GM19035 (cell line): ENCODE measurements at regions not wholly inside any gene's neighbourhood (a gene's known extent, or its start where the extent isn't known, plus 50 kb on each side); places are given as distances from the start of the nearest gene placed in this dataset.
A peak's percentile ranks its signal among the peaks of the same experiment; 100 is the strongest.

Experiments
- ATAC-seq: cut with Tn5 transposase; IDR thresholded peaks from one replicate; pipeline ENCODE4 v1.9.1; 2021; ENCODE audit not compliant: unreplicated experiment

- no peak for ATAC-seq
Observed at GRCh38 chr13:102993348-102993747, 72.9 kb downstream of the SLC10A2 start.

- ATAC-seq = no peak
Observed at GRCh38 chr13:102984210-102984609, 82.0 kb downstream of the SLC10A2 start.

- no peak for ATAC-seq
Observed at GRCh38 chr13:102983496-102983895, 82.7 kb downstream of the SLC10A2 start.

- ATAC-seq = no peak
Observed at GRCh38 chr13:102980331-102980982, 85.8 kb downstream of the SLC10A2 start.

GRCh38 chr13:102978168-102978567, 88.0 kb downstream of the SLC10A2 start:
- ATAC-seq = no peak

- ATAC-seq = no peak
Observed at GRCh38 chr13:102977471-102977870, 88.7 kb downstream of the SLC10A2 start.

- ATAC-seq = no peak
Observed at GRCh38 chr13:102974317-102975087, 91.7 kb downstream of the SLC10A2 start.

GRCh38 chr13:102972191-102972590, 94.0 kb downstream of the SLC10A2 start:
- ATAC-seq = no peak

- peak; percentile 94 for ATAC-seq
Observed at GRCh38 chr13:102970542-102970941, 95.7 kb downstream of the SLC10A2 start.

GRCh38 chr13:102968572-102969228, 97.5 kb downstream of the SLC10A2 start:
- ATAC-seq = no peak

GRCh38 chr13:102965802-102966201, 100.4 kb downstream of the SLC10A2 start:
- no peak for ATAC-seq

GRCh38 chr13:102962430-102962829, 103.8 kb downstream of the SLC10A2 start:
- ATAC-seq = no peak

- no peak for ATAC-seq
Observed at GRCh38 chr13:102960959-102961358, 105.3 kb downstream of the SLC10A2 start.

GRCh38 chr13:102956449-102956848, 109.8 kb downstream of the SLC10A2 start:
- ATAC-seq = no peak

GRCh38 chr13:102954350-102954749, 108.5 kb downstream of the ERCC5 start:
- no peak for ATAC-seq

GRCh38 chr13:102951808-102952207, 106.0 kb downstream of the ERCC5 start:
- no peak for ATAC-seq

GRCh38 chr13:102947745-102948405, 102.0 kb downstream of the ERCC5 start:
- ATAC-seq = no peak

- ATAC-seq = no peak
Observed at GRCh38 chr13:102945886-102946285, 100.1 kb downstream of the ERCC5 start.

GRCh38 chr13:102945324-102945815, 99.5 kb downstream of the ERCC5 start:
- ATAC-seq = no peak

GRCh38 chr13:102944821-102945220, 99.0 kb downstream of the ERCC5 start:
- ATAC-seq = no peak

GRCh38 chr13:102940770-102941169, 94.9 kb downstream of the ERCC5 start:
- ATAC-seq = no peak
